ENCODE measurements at regions not wholly inside any gene's neighbourhood (a gene's known extent, or its start where the extent isn't known, plus 50 kb on each side); places are given as distances from the start of the nearest gene placed in this dataset.

GRCh38 chr13:31427151-31428100, 227.7 kb downstream of the B3GLCT start:
- no peak for TF ChIP-seq CTCF (IDR thresholded peaks at IDR 0.05; ENCODE audit: insufficient read depth, low read depth, low read length, missing control alignments)
- H3K4me3 ChIP-seq (ENCODE audit: low read depth, low read length), result no peak overlapping the region
- no peak for DNase-seq (ENCODE audit: low read depth)

GRCh38 chr13:31431722-31432137, 232.0 kb downstream of the B3GLCT start:
- DNase-seq (ENCODE audit: low read depth), result peak; percentile 61
- no peak overlapping the region for H3K4me3 ChIP-seq (ENCODE audit: low read depth, low read length)
- TF ChIP-seq CTCF (IDR thresholded peaks at IDR 0.05; ENCODE audit: insufficient read depth, low read depth, low read length, missing control alignments), result peak; percentile 86

- H3K4me3 ChIP-seq (ENCODE audit: low read depth, low read length), result no peak overlapping the region
Observed at GRCh38 chr13:31433207-31433606, 233.4 kb downstream of the B3GLCT start.

GRCh38 chr13:31433746-31434145, 234.0 kb downstream of the B3GLCT start:
- H3K4me3 ChIP-seq (ENCODE audit: low read depth, low read length), result no peak overlapping the region
- TF ChIP-seq CTCF (IDR thresholded peaks at IDR 0.05; ENCODE audit: insufficient read depth, low read depth, low read length, missing control alignments), result no peak
- no peak for DNase-seq (ENCODE audit: low read depth)

More at GRCh38 chr13:31433207-31433606, 233.4 kb downstream of the B3GLCT start:
- TF ChIP-seq CTCF (IDR thresholded peaks at IDR 0.05; ENCODE audit: insufficient read depth, low read depth, low read length, missing control alignments), result no peak
- no peak for DNase-seq (ENCODE audit: low read depth)

GRCh38 chr13:31434613-31435012, 234.8 kb downstream of the B3GLCT start:
- TF ChIP-seq CTCF (IDR thresholded peaks at IDR 0.05; ENCODE audit: insufficient read depth, low read depth, low read length, missing control alignments), result no peak
- H3K4me3 ChIP-seq (ENCODE audit: low read depth, low read length), result no peak overlapping the region
- no peak for DNase-seq (ENCODE audit: low read depth)

GRCh38 chr13:31435536-31435935, 235.8 kb downstream of the B3GLCT start:
- no peak for TF ChIP-seq CTCF (IDR thresholded peaks at IDR 0.05; ENCODE audit: insufficient read depth, low read depth, low read length, missing control alignments)
- no peak for DNase-seq (ENCODE audit: low read depth)
- H3K4me3 ChIP-seq (ENCODE audit: low read depth, low read length), result no peak overlapping the region

Data from GM12865 (cell line).